Effector CD8-positive, alpha-beta T cell (primary cell): ENCODE measurements at regions not wholly inside any gene's neighbourhood (a gene's known extent, or its start where the extent isn't known, plus 50 kb on each side); places are given as distances from the start of the nearest gene placed in this dataset.

Experiments used
- DNase-seq: peaks from one replicate; lab custom pipeline; 2025; lab: John Stamatoyannopoulos, UW

- no peak for DNase-seq
Observed at GRCh38 chr2:62369541-62370202, 136.3 kb downstream of the TMEM17 start.

GRCh38 chr2:62364791-62365528 lies 141.0 kb downstream of the TMEM17 start:
- DNase-seq: no peak

GRCh38 chr2:62363166-62363565 lies 142.8 kb downstream of the TMEM17 start:
- DNase-seq: no peak

- no peak for DNase-seq
Observed at GRCh38 chr2:62362561-62362960, 143.4 kb downstream of the TMEM17 start.

- DNase-seq: no peak
Observed at GRCh38 chr2:62361964-62362363, 144.0 kb downstream of the TMEM17 start.

- DNase-seq: no peak
Observed at GRCh38 chr2:62354771-62355561, 151.0 kb downstream of the TMEM17 start.

GRCh38 chr2:62352031-62352430 lies 154.0 kb downstream of the TMEM17 start:
- no peak for DNase-seq

- no peak for DNase-seq
Observed at GRCh38 chr2:62349788-62350187, 153.9 kb downstream of the B3GNT2 start.

- DNase-seq: no peak
Observed at GRCh38 chr2:62348700-62349099, 152.8 kb downstream of the B3GNT2 start.

GRCh38 chr2:62347563-62348270 lies 151.8 kb downstream of the B3GNT2 start:
- no peak for DNase-seq

GRCh38 chr2:62344472-62344871 lies 148.6 kb downstream of the B3GNT2 start:
- DNase-seq: no peak

GRCh38 chr2:62343636-62344337 lies 147.9 kb downstream of the B3GNT2 start:
- DNase-seq: no peak

- no peak for DNase-seq
Observed at GRCh38 chr2:62343206-62343605, 147.3 kb downstream of the B3GNT2 start.

- DNase-seq: no peak
Observed at GRCh38 chr2:62340994-62341484, 145.1 kb downstream of the B3GNT2 start.

- no peak for DNase-seq
Observed at GRCh38 chr2:62339837-62340236, 143.9 kb downstream of the B3GNT2 start.

- no peak for DNase-seq
Observed at GRCh38 chr2:62339413-62339812, 143.5 kb downstream of the B3GNT2 start.

- DNase-seq: no peak
Observed at GRCh38 chr2:62338111-62338510, 142.2 kb downstream of the B3GNT2 start.

- DNase-seq: no peak
Observed at GRCh38 chr2:62337403-62337802, 141.5 kb downstream of the B3GNT2 start.

GRCh38 chr2:62335612-62336011 lies 139.7 kb downstream of the B3GNT2 start:
- DNase-seq: no peak

- no peak for DNase-seq
Observed at GRCh38 chr2:62334440-62335058, 138.6 kb downstream of the B3GNT2 start.

- no peak for DNase-seq
Observed at GRCh38 chr2:62334009-62334408, 138.1 kb downstream of the B3GNT2 start.
